Trophoblast cell (in vitro differentiated cells and primary cell): ENCODE measurements at regions not wholly inside any gene's neighbourhood (a gene's known extent, or its start where the extent isn't known, plus 50 kb on each side); places are given as distances from the start of the nearest gene placed in this dataset.
"Not testable (repeated sequence)": the region's sequence is repeated elsewhere in the genome, so short reads cannot be mapped to it uniquely, and the experiment has no call there.

Source experiments
- DNase-seq, 2 donors: peaks; one replicate each; pipeline ENCODE4 v3.0.0-alpha.2; 2016
- H2AFZ ChIP-seq: 2 replicates; pipeline ENCODE4 v1.6.1; 2013; ENCODE audit warnings: low read length, moderate library complexity, mild to moderate bottlenecking; ENCODE audit not compliant: insufficient read depth, poor library complexity
- H2AK5ac ChIP-seq: 2 replicates; pipeline ENCODE4 v1.6.1; 2013; ENCODE audit warnings: mild to moderate bottlenecking, low read length
- H2BK120ac ChIP-seq: 2 replicates; pipeline ENCODE4 v1.6.1; 2013; ENCODE audit warnings: low read length, mild to moderate bottlenecking, moderate library complexity; ENCODE audit not compliant: insufficient read depth, poor library complexity
- H2BK12ac ChIP-seq: 2 replicates; pipeline ENCODE4 v1.6.1; 2013; ENCODE audit warnings: mild to moderate bottlenecking, low read length, moderate library complexity
- H2BK5ac ChIP-seq: 2 replicates; pipeline ENCODE4 v1.6.1; 2013; ENCODE audit warnings: low read length, low read depth, moderate library complexity, mild to moderate bottlenecking; ENCODE audit not compliant: poor library complexity
- H3K14ac ChIP-seq: 2 replicates; pipeline ENCODE4 v1.6.1; 2013; ENCODE audit warnings: mild to moderate bottlenecking, low read length
- H3K18ac ChIP-seq: 2 replicates; pipeline ENCODE4 v1.6.1; 2013; ENCODE audit warnings: mild to moderate bottlenecking, low read length
- H3K23ac ChIP-seq: 2 replicates; pipeline ENCODE4 v1.6.1; 2013; ENCODE audit warnings: low read length
- H3K27ac ChIP-seq: 2 replicates; pipeline ENCODE4 v1.5.1; 2013; ENCODE audit warnings: low read depth, mild to moderate bottlenecking, inconsistent platforms, low read length, moderate library complexity
- H3K27me3 ChIP-seq: 2 replicates; pipeline ENCODE4 v1.6.1; 2013; ENCODE audit warnings: inconsistent platforms, mild to moderate bottlenecking, low read length, moderate library complexity; ENCODE audit not compliant: insufficient read depth
- H3K36me3 ChIP-seq, 2 experiments: 1 replicate in 1 of 2; 2 replicates in 1 of 2; pipeline ENCODE4 v1.6.1; 2013; ENCODE audit warnings: low read length in 2 of 2, mild to moderate bottlenecking in 2 of 2, moderate library complexity in 1 of 2; ENCODE audit not compliant: insufficient read depth in 2 of 2, control insufficient read depth in 1 of 2
- H3K4ac ChIP-seq: 2 replicates; pipeline ENCODE4 v1.6.1; 2013; ENCODE audit warnings: low read depth, mild to moderate bottlenecking, low read length, moderate library complexity
- H3K4me1 ChIP-seq, 2 experiments: 1 replicate in 1 of 2; 2 replicates in 1 of 2; pipeline ENCODE4 v1.6.1; 2013; ENCODE audit warnings: low read length in 2 of 2, mild to moderate bottlenecking in 2 of 2, moderate library complexity in 1 of 2; ENCODE audit not compliant: insufficient read depth in 2 of 2, control insufficient read depth in 1 of 2
- H3K4me2 ChIP-seq: 2 replicates; pipeline ENCODE4 v1.6.1; 2013; ENCODE audit warnings: inconsistent platforms, mild to moderate bottlenecking, low read length, moderate library complexity
- H3K4me3 ChIP-seq: 2 replicates; pipeline ENCODE4 v1.5.1; 2013; ENCODE audit warnings: mild to moderate bottlenecking, low read depth, low read length, inconsistent platforms
- H3K79me1 ChIP-seq: one replicate; pipeline ENCODE4 v1.6.1; 2013; ENCODE audit warnings: low read length
- H3K79me2 ChIP-seq: 2 replicates; pipeline ENCODE4 v1.6.1; 2013; ENCODE audit warnings: low read length, mild to moderate bottlenecking; ENCODE audit not compliant: control insufficient read depth, insufficient read depth, poor library complexity
- H3K9ac ChIP-seq: 2 replicates; pipeline ENCODE4 v1.6.1; 2013; ENCODE audit warnings: mild to moderate bottlenecking, low read length
- H3K9me3 ChIP-seq: 2 replicates; pipeline ENCODE4 v1.6.1; 2013; ENCODE audit warnings: low read depth, mild to moderate bottlenecking, control low read depth, inconsistent platforms, low read length; ENCODE audit not compliant: insufficient read depth
- H4K12ac ChIP-seq: 2 replicates; pipeline ENCODE4 v1.6.1; 2013; ENCODE audit warnings: low read depth, mild to moderate bottlenecking, low read length, moderate library complexity
- H4K8ac ChIP-seq: 2 replicates; pipeline ENCODE4 v1.6.1; 2013; ENCODE audit warnings: low read depth, mild to moderate bottlenecking, low read length, moderate library complexity
- H4K91ac ChIP-seq: one replicate; pipeline ENCODE4 v1.6.1; 2013; ENCODE audit warnings: low read depth, mild to moderate bottlenecking, low read length, moderate library complexity
- WGBS: extraction: QIAGEN DNeasy Blood & Tissue Kit; methylation state at CpG from one replicate; pipeline ENCODE4 v1.1.7; 2013; ENCODE audit warnings: missing lambda C conversion rate; ENCODE audit not compliant: insufficient read length, insufficient coverage; ENCODE audit errors: extremely low coverage; 5-methylcytosine and 5-hydroxymethylcytosine counted together

- peak overlapping the region; percentile 10 for H4K8ac ChIP-seq
- H3K18ac ChIP-seq, result no peak overlapping the region
- no peak overlapping the region for H2AK5ac ChIP-seq
- no peak overlapping the region for H3K4me2 ChIP-seq
- no peaks in the 10 kb centered on the region for H3K79me2 ChIP-seq
- no peak overlapping the region for H3K4ac ChIP-seq
- no peak overlapping the region for H3K9ac ChIP-seq
- H2BK5ac ChIP-seq, result no peak overlapping the region
- no peak for DNase-seq
- H3K79me1 ChIP-seq, result no peaks in the 10 kb centered on the region
- H3K36me3 ChIP-seq, result no peaks in the 10 kb centered on the region
- H3K9me3 ChIP-seq, result no peaks in the 10 kb centered on the region
- H3K27me3 ChIP-seq, result no peaks in the 10 kb centered on the region
- no peak overlapping the region for H2BK120ac ChIP-seq
- H4K91ac ChIP-seq, result no peak overlapping the region
- H3K27ac ChIP-seq, result no peak overlapping the region
- H3K14ac ChIP-seq, result no peak overlapping the region
- H2BK12ac ChIP-seq, result no peak overlapping the region
- no peak overlapping the region for H3K4me3 ChIP-seq
- peak overlapping the region; percentile 85 for H3K23ac ChIP-seq
- no peak overlapping the region for H4K12ac ChIP-seq
- WGBS, result no CpG with 5 or more reads among the region's 2 CpGs
- H2AFZ ChIP-seq, result no peak overlapping the region
- H3K4me1 ChIP-seq, result no peaks in the 10 kb centered on the region
These were observed 187.6 kb downstream of the RMST start for GRCh38 chr12:97650242-97650641.

GRCh38 chr12:97656548-97656947, 193.9 kb downstream of the RMST start:
- not testable (repeated sequence) for H3K4me1 ChIP-seq, H2BK120ac ChIP-seq, H4K12ac ChIP-seq, H3K9ac ChIP-seq, H2AFZ ChIP-seq, H3K23ac ChIP-seq, H3K18ac ChIP-seq, H3K4ac ChIP-seq, H3K79me1 ChIP-seq, H4K91ac ChIP-seq, H3K9me3 ChIP-seq, H3K14ac ChIP-seq, H3K27ac ChIP-seq, H4K8ac ChIP-seq, H2BK5ac ChIP-seq, H2AK5ac ChIP-seq, DNase-seq, H2BK12ac ChIP-seq, H3K4me3 ChIP-seq, H3K4me2 ChIP-seq, H3K79me2 ChIP-seq, H3K27me3 ChIP-seq, H3K36me3 ChIP-seq
- no CpG with 5 or more reads among the region's 19 CpGs for WGBS

- H3K4ac ChIP-seq, result no peak overlapping the region
- H3K79me2 ChIP-seq, result no peaks in the 10 kb centered on the region
- H2BK12ac ChIP-seq, result no peak overlapping the region
- H2BK120ac ChIP-seq, result no peak overlapping the region
- no peaks in the 10 kb centered on the region for H3K4me1 ChIP-seq
- no peak overlapping the region for H3K18ac ChIP-seq
- H3K27ac ChIP-seq, result no peak overlapping the region
- H2AK5ac ChIP-seq, result no peak overlapping the region
- H2AFZ ChIP-seq, result no peak overlapping the region
- DNase-seq, result no peak
- no peak overlapping the region for H3K4me2 ChIP-seq
- H3K14ac ChIP-seq, result no peak overlapping the region
- no peaks in the 10 kb centered on the region for H3K9me3 ChIP-seq
- H4K8ac ChIP-seq, result no peak overlapping the region
- H3K23ac ChIP-seq, result no peak overlapping the region
- no CpG with 5 or more reads among the region's 3 CpGs for WGBS
- H3K79me1 ChIP-seq, result no peaks in the 10 kb centered on the region
- H3K27me3 ChIP-seq, result no peaks in the 10 kb centered on the region
- no peak overlapping the region for H2BK5ac ChIP-seq
- no peak overlapping the region for H4K12ac ChIP-seq
- H3K36me3 ChIP-seq, result no peaks in the 10 kb centered on the region
- no peak overlapping the region for H4K91ac ChIP-seq
- no peak overlapping the region for H3K4me3 ChIP-seq
- H3K9ac ChIP-seq, result no peak overlapping the region
These were observed 196.7 kb downstream of the RMST start for GRCh38 chr12:97659117-97659880.

GRCh38 chr12:97666263-97666662, 203.7 kb downstream of the RMST start:
- H4K91ac ChIP-seq, result no peak overlapping the region
- H3K4ac ChIP-seq, result no peak overlapping the region
- H2AK5ac ChIP-seq, result no peak overlapping the region
- no peaks in the 10 kb centered on the region for H3K36me3 ChIP-seq
- H3K4me2 ChIP-seq, result no peak overlapping the region
- no peaks in the 10 kb centered on the region for H3K79me2 ChIP-seq
- H3K4me3 ChIP-seq, result no peak overlapping the region
- no peak overlapping the region for H2AFZ ChIP-seq
- H3K27ac ChIP-seq, result no peak overlapping the region
- no peak overlapping the region for H4K12ac ChIP-seq
- H4K8ac ChIP-seq, result no peak overlapping the region
- no peak overlapping the region for H3K9ac ChIP-seq
- no peak for DNase-seq
- H2BK12ac ChIP-seq, result no peak overlapping the region
- no peaks in the 10 kb centered on the region for H3K27me3 ChIP-seq
- no peaks in the 10 kb centered on the region for H3K9me3 ChIP-seq
- WGBS, result no CpG with 5 or more reads among the region's 4 CpGs
- no peak overlapping the region for H3K23ac ChIP-seq
- H3K14ac ChIP-seq, result no peak overlapping the region
- no peak overlapping the region for H2BK5ac ChIP-seq
- no peak overlapping the region for H3K18ac ChIP-seq
- no peaks in the 10 kb centered on the region for H3K79me1 ChIP-seq
- no peaks in the 10 kb centered on the region for H3K4me1 ChIP-seq
- no peak overlapping the region for H2BK120ac ChIP-seq
